Heart left ventricle (tissue), 13 donors: ENCODE measurements at regions not wholly inside any gene's neighbourhood (a gene's known extent, or its start where the extent isn't known, plus 50 kb on each side); places are given as distances from the start of the nearest gene placed in this dataset.

ENCODE experiments used
- CTCF ChIP-seq, 12 donors: fragments of 200-600 bp; sonication (generic) in 4 of 12; IDR thresholded peaks; one replicate each; pipeline versions ENCODE4 v1.5.0 to v1.8.0; 2018 to 2022; ENCODE audit warnings: antibody characterized with exemption in 12 of 12, mild to moderate bottlenecking in 5 of 12
- POLR2A ChIP-seq, 2 donors: fragments of 450-650 bp; IDR thresholded peaks; one replicate each; pipeline ENCODE4 v1.6.1; 2017; ENCODE audit warnings: antibody characterized with exemption in 2 of 2, mild to moderate bottlenecking in 2 of 2, moderate library complexity in 2 of 2
- donor health status: ischemic (EF 13 %, LVEDD 7.1; RV severe dilation, severe dysfunction).
- donor health status: DM: no; HTN: yes; CAD: no.
- donor health status: DM: no; HTN: no; CAD: no.
- donor health status: ischemic (EF 25% LVEDD 6.9; RV normal size, moderate dysfunction).
- donor health status: ischemic (EF 25% LVEDD 5.7; RV mildly dilated, moderate dysfunction).
- donor health status: ischemic (EF 35%, LVEDD 5.7; RV mildly dilated, moderate dysfunction).
- donor health status: nonischemic (EF 11% LVEDD 7.7; RV severe dilation, severe dysfunction).
- donor health status: DM: yes; HTN: yes; CAD: no.
- donor health status: PGD.
- donor health status: ischemic (EF 29% LVEDD 5.4; RV normal size, mild dysfunction).
- donor health status: nonischemic (EF 23%, LVEDD 6.1; RV moderate dilation, normal function).

- TF ChIP-seq CTCF (IDR thresholded peaks at IDR 0.05): no peak
- no peak for TF ChIP-seq POLR2A (IDR thresholded peaks at IDR 0.05)
Observed at GRCh38 chr5:68011801-68012200, 203.8 kb upstream of the PIK3R1 start.
